ENCODE measurements at regions not wholly inside any gene's neighbourhood (a gene's known extent, or its start where the extent isn't known, plus 50 kb on each side); places are given as distances from the start of the nearest gene placed in this dataset.

DNA sequence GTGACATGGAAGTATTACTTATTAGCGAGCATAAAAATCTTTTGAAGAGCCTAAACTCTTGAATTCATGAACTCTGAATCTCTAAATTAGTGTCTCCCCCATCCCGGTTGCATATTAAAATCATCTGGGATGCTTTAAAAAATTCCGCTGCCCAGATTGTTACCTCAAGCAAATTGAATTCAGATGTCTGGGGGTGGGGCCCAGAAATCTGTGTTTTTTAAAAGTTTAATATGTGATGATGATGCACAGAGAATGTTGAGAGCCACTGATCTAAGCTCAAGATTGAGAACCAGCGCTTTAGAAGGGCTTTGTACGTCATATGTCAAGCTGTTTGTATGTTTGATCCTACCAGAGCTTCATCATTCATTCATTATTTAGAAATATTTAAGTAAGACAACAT lies 446.8 kb downstream of the NUF2 start:
- no peak overlapping the region for H2BK20ac ChIP-seq (ENCODE audit: low read depth, low read length)
- H3K9me3 ChIP-seq (ENCODE audit: control insufficient read depth, insufficient read depth, low read length): 0 out of 2 replicates have a peak, but pooled peaks cover 3% of the 10 kb centered on the region
- BruUV-seq (replicated peaks): no TSS peak
- H2AK5ac ChIP-seq (ENCODE audit: low read depth, low read length): no peak overlapping the region
- H4K20me1 ChIP-seq (ENCODE audit: insufficient read depth, low read length): no peaks in the 10 kb centered on the region
- DNase-seq (no peak), ATAC-seq (ENCODE audit: low read depth) (no peak)
- no peak overlapping the region for H3K56ac ChIP-seq (ENCODE audit: extremely low read depth, insufficient read depth, low read length)
- no peak overlapping the region for H3K23ac ChIP-seq (ENCODE audit: low read depth, low read length)
- H3K36me3 ChIP-seq (ENCODE audit: control insufficient read depth, insufficient read depth, low read length): no peaks in the 10 kb centered on the region
- H3K4me3 ChIP-seq (ENCODE audit: insufficient read depth, low read depth, low read length): no peak overlapping the region
- no peak overlapping the region for H4K8ac ChIP-seq (ENCODE audit: low read depth in 2 of 2, low read length in 2 of 2)
- intact Hi-C loops (cut with micrococcal nuclease) (no loop called here), dilution Hi-C loops (cut with HindIII; ENCODE audit: low sequenced_read_pairs, unreplicated experiment) (no loop called here), in situ Hi-C loops (cut with MboI; ENCODE audit: low sequenced_read_pairs) (no loop called here)
- no peaks in the 10 kb centered on the region for H3K79me1 ChIP-seq (ENCODE audit: low read depth in 1 of 2, low read length in 2 of 2)
- no peak overlapping the region for H4K91ac ChIP-seq (ENCODE audit: insufficient read depth, low read depth, low read length)
- no peak overlapping the region for H2AFZ ChIP-seq (replicated peaks; ENCODE audit: low read length, poor library complexity)
- no peaks in the 10 kb centered on the region for H3K4me1 ChIP-seq (ENCODE audit: control insufficient read depth, insufficient read depth, low read length)
- H2BK15ac ChIP-seq (ENCODE audit: low read depth, low read length): no peak overlapping the region
- no peaks in the 10 kb centered on the region for H3K9me1 ChIP-seq (ENCODE audit: insufficient read depth, low read length)
- TF ChIP-seq RAD21 (IDR thresholded peaks at IDR 0.05; ENCODE audit: low read length): no peak
- no peak for TF ChIP-seq NFE2L2 (IDR thresholded peaks at IDR 0.05; ENCODE audit: low read depth, low read length)
- TF ChIP-seq CEBPB (IDR thresholded peaks at IDR 0.05; ENCODE audit: low read depth, low read length): no peak
- no peak for TF ChIP-seq SMC3 (IDR thresholded peaks at IDR 0.05; ENCODE audit: low read depth, low read length)
- TF ChIP-seq RCOR1 (IDR thresholded peaks at IDR 0.05; ENCODE audit: insufficient replicate concordance, low read length): no peak
- TF ChIP-seq POLR2A (IDR thresholded peaks at IDR 0.05; ENCODE audit: low read depth, low read length): no peak
- no peak for TF ChIP-seq CHD1 (IDR thresholded peaks at IDR 0.05; ENCODE audit: low read depth, low read length)
- no peak for TF ChIP-seq FOS (IDR thresholded peaks at IDR 0.05; ENCODE audit: low read depth, low read length)
- no peak for TF ChIP-seq MXI1 (IDR thresholded peaks at IDR 0.05; ENCODE audit: borderline replicate concordance, low read depth, low read length)
- TF ChIP-seq BHLHE40 (IDR thresholded peaks at IDR 0.05; ENCODE audit: low read depth, low read length): no peak
- TF ChIP-seq, protein P1, sequence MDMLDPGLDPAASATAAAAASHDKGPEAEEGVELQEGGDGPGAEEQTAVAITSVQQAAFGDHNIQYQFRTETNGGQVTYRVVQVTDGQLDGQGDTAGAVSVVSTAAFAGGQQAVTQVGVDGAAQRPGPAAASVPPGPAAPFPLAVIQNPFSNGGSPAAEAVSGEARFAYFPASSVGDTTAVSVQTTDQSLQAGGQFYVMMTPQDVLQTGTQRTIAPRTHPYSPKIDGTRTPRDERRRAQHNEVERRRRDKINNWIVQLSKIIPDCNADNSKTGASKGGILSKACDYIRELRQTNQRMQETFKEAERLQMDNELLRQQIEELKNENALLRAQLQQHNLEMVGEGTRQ (IDR thresholded peaks at IDR 0.05; ENCODE audit: low read depth, low read length): no peak
- TF ChIP-seq, protein P2, sequence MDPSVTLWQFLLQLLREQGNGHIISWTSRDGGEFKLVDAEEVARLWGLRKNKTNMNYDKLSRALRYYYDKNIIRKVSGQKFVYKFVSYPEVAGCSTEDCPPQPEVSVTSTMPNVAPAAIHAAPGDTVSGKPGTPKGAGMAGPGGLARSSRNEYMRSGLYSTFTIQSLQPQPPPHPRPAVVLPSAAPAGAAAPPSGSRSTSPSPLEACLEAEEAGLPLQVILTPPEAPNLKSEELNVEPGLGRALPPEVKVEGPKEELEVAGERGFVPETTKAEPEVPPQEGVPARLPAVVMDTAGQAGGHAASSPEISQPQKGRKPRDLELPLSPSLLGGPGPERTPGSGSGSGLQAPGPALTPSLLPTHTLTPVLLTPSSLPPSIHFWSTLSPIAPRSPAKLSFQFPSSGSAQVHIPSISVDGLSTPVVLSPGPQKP (IDR thresholded peaks at IDR 0.05; ENCODE audit: borderline replicate concordance, low read depth, low read length): no peak
- no peak for TF ChIP-seq MAFK (IDR thresholded peaks at IDR 0.05; ENCODE audit: low read depth, low read length)
- TF ChIP-seq MAZ (IDR thresholded peaks at IDR 0.05; ENCODE audit: borderline replicate concordance, low read depth, low read length): no peak
- no peak for TF ChIP-seq RFX5 (IDR thresholded peaks at IDR 0.05; ENCODE audit: low read depth, low read length)
- TF ChIP-seq, protein P3, sequence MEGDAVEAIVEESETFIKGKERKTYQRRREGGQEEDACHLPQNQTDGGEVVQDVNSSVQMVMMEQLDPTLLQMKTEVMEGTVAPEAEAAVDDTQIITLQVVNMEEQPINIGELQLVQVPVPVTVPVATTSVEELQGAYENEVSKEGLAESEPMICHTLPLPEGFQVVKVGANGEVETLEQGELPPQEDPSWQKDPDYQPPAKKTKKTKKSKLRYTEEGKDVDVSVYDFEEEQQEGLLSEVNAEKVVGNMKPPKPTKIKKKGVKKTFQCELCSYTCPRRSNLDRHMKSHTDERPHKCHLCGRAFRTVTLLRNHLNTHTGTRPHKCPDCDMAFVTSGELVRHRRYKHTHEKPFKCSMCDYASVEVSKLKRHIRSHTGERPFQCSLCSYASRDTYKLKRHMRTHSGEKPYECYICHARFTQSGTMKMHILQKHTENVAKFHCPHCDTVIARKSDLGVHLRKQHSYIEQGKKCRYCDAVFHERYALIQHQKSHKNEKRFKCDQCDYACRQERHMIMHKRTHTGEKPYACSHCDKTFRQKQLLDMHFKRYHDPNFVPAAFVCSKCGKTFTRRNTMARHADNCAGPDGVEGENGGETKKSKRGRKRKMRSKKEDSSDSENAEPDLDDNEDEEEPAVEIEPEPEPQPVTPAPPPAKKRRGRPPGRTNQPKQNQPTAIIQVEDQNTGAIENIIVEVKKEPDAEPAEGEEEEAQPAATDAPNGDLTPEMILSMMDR (conservative IDR thresholded peaks at IDR 0.05; ENCODE audit: low read depth, low read length): no peak
- POLR2A ChIA-PET (ENCODE audit: unreplicated experiment): no interaction called here
- no peak overlapping the region for H2BK120ac ChIP-seq (ENCODE audit: low read depth, low read length)
- no peak overlapping the region for H2AK9ac ChIP-seq (replicated peaks; ENCODE audit: low read depth, low read length, poor library complexity)
- H3K18ac ChIP-seq (ENCODE audit: low read depth, low read length): no peak overlapping the region
- CTCF ChIA-PET: no interaction called here
- no CpG with 5 or more reads among the region's 5 CpGs for WGBS, 2 experiments (ENCODE audit: extremely low coverage in 2 of 2, insufficient read length in 1 of 2)
- no peak overlapping the region for H3K4me2 ChIP-seq (ENCODE audit: low read depth, low read length)
- no peak overlapping the region for H3K9ac ChIP-seq (ENCODE audit: low read depth, low read length)
- no peak overlapping the region for H3K4ac ChIP-seq (ENCODE audit: low read depth, low read length)
- no peak overlapping the region for H3K27ac ChIP-seq (ENCODE audit: insufficient read depth, low read length)
- no peak overlapping the region for H3K14ac ChIP-seq (replicated peaks; ENCODE audit: low read depth, low read length)
- no peak overlapping the region for H4K5ac ChIP-seq (ENCODE audit: low read depth, low read length)
- H3K27me3 ChIP-seq (ENCODE audit: control insufficient read depth, insufficient read depth, low read length): no peaks in the 10 kb centered on the region
- H2BK5ac ChIP-seq (ENCODE audit: low read depth, low read length, poor library complexity, severe bottlenecking): no peak overlapping the region

All from IMR-90 (cell line).